Hepatocyte (in vitro differentiated cells): ENCODE measurements at regions not wholly inside any gene's neighbourhood (a gene's known extent, or its start where the extent isn't known, plus 50 kb on each side); places are given as distances from the start of the nearest gene placed in this dataset.

Source experiments
- EZH2 ChIP-seq: fragments of 200-600 bp; sonication (generic); IDR thresholded peaks from 2 replicates; pipeline ENCODE4 v1.6.1; 2016; ENCODE audit warnings: antibody characterized with exemption, mild to moderate bottlenecking, borderline replicate concordance
- TF ChIP-seq, protein P1 (sequence below): fragments of 200-600 bp; sonication (generic); IDR thresholded peaks from 2 replicates; pipeline ENCODE4 v1.5.1; 2016; ENCODE audit warnings: antibody characterized with exemption, mild to moderate bottlenecking; ENCODE audit not compliant: poor library complexity

DNA sequence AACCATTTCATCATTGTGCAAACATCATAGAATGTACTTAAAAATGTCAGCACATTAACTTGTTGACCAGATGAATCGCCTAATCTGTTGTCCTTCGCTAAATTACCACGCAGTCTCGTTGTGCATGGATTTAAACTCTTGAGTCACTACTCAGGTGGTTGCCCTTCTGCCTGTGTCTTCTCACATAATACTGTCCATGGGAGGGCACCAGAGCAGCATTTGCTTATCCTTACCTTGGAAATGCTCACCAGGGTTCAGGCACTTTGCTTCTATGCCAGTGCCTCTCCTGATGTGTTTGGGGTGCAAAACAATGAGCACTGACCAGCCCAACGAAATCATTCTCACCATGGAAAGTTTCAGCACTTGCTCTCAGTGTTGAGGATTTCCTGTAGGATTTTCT, 559.9 kb downstream of the RWDD3 start:
- TF ChIP-seq, protein P1, sequence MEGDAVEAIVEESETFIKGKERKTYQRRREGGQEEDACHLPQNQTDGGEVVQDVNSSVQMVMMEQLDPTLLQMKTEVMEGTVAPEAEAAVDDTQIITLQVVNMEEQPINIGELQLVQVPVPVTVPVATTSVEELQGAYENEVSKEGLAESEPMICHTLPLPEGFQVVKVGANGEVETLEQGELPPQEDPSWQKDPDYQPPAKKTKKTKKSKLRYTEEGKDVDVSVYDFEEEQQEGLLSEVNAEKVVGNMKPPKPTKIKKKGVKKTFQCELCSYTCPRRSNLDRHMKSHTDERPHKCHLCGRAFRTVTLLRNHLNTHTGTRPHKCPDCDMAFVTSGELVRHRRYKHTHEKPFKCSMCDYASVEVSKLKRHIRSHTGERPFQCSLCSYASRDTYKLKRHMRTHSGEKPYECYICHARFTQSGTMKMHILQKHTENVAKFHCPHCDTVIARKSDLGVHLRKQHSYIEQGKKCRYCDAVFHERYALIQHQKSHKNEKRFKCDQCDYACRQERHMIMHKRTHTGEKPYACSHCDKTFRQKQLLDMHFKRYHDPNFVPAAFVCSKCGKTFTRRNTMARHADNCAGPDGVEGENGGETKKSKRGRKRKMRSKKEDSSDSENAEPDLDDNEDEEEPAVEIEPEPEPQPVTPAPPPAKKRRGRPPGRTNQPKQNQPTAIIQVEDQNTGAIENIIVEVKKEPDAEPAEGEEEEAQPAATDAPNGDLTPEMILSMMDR: peak; percentile 30
- TF ChIP-seq EZH2: no peak
